ENCODE measurements at regions not wholly inside any gene's neighbourhood (a gene's known extent, or its start where the extent isn't known, plus 50 kb on each side); places are given as distances from the start of the nearest gene placed in this dataset.
"Not testable (repeated sequence)": the region's sequence is repeated elsewhere in the genome, so short reads cannot be mapped to it uniquely, and the experiment has no call there.

- H3K4me3 Mint-ChIP-seq: no peak overlapping the region
- no peak overlapping the region for H3K27ac Mint-ChIP-seq
- H3K4me1 Mint-ChIP-seq (ENCODE audit: low read depth): no peaks in the 10 kb centered on the region
- intact Hi-C loops (cut with micrococcal nuclease): no loop called here
- no peak for DNase-seq
- H3K36me3 Mint-ChIP-seq (ENCODE audit: low read depth): no peaks in the 10 kb centered on the region
- H3K27me3 Mint-ChIP-seq (ENCODE audit: low read depth): peaks cover 21% of the 10 kb centered on the region
- CTCF ChIA-PET: no interaction called here
- H3K9me3 Mint-ChIP-seq: peaks cover 3% of the 10 kb centered on the region
Observed at GRCh38 chr11:13141731-13142709, 132.9 kb downstream of the RASSF10 start.

GRCh38 chr11:13143486-13144297 is 133.9 kb upstream of the BMAL1 start:
- Mint-ChIP-seq H3K27me3 (ENCODE audit: low read depth) (peaks cover 10% of the 10 kb centered on the region), H3K9me3 (peaks cover 3% of the 10 kb centered on the region), H3K4me1 (ENCODE audit: low read depth) (no peaks in the 10 kb centered on the region), H3K27ac (no peak overlapping the region), H3K4me3 (no peak overlapping the region), H3K36me3 (ENCODE audit: low read depth) (no peaks in the 10 kb centered on the region)
- CTCF ChIA-PET: no interaction called here
- intact Hi-C loops (cut with micrococcal nuclease): no loop called here
- DNase-seq: no peak

- no peak for DNase-seq
- no peak overlapping the region for H3K27ac Mint-ChIP-seq
- no peaks in the 10 kb centered on the region for H3K9me3 Mint-ChIP-seq
- no peak overlapping the region for H3K4me3 Mint-ChIP-seq
- no peaks in the 10 kb centered on the region for H3K36me3 Mint-ChIP-seq (ENCODE audit: low read depth)
- CTCF ChIA-PET: interaction anchor here (1.0 kb wide), 1 partner anchor 93 kb away, joined by 3 read pairs; no protein-coding TSS in a partner anchor
- peaks cover 5% of the 10 kb centered on the region for H3K27me3 Mint-ChIP-seq (ENCODE audit: low read depth)
- intact Hi-C loops (cut with micrococcal nuclease): no loop called here
- H3K4me1 Mint-ChIP-seq (ENCODE audit: low read depth): no peaks in the 10 kb centered on the region
Observed at GRCh38 chr11:13145461-13145860, 132.1 kb upstream of the BMAL1 start.

- H3K27ac Mint-ChIP-seq: no peak overlapping the region
- H3K4me3 Mint-ChIP-seq: no peak overlapping the region
- H3K36me3 Mint-ChIP-seq (ENCODE audit: low read depth): no peaks in the 10 kb centered on the region
- CTCF ChIA-PET: no interaction called here
- no peaks in the 10 kb centered on the region for H3K4me1 Mint-ChIP-seq (ENCODE audit: low read depth)
- peaks cover 10% of the 10 kb centered on the region for H3K27me3 Mint-ChIP-seq (ENCODE audit: low read depth)
- no peak for DNase-seq
- intact Hi-C loops (cut with micrococcal nuclease): no loop called here
- peaks cover 3% of the 10 kb centered on the region for H3K9me3 Mint-ChIP-seq
Observed at GRCh38 chr11:13149991-13150390, 127.6 kb upstream of the BMAL1 start.

GRCh38 chr11:13150487-13150886 is 127.1 kb upstream of the BMAL1 start:
- Mint-ChIP-seq H3K36me3 (ENCODE audit: low read depth) (no peaks in the 10 kb centered on the region), H3K27ac (no peak overlapping the region)
- intact Hi-C loops (cut with micrococcal nuclease): no loop called here

GRCh38 chr11:13152264-13152663 is 125.3 kb upstream of the BMAL1 start:
- intact Hi-C loops (cut with micrococcal nuclease): no loop called here
- Mint-ChIP-seq H3K4me3 (no peak overlapping the region), H3K4me1 (ENCODE audit: low read depth) (no peaks in the 10 kb centered on the region), H3K27ac (no peak overlapping the region), H3K9me3 (peaks cover 17% of the 10 kb centered on the region), H3K27me3 (ENCODE audit: low read depth) (peaks cover 18% of the 10 kb centered on the region), H3K36me3 (ENCODE audit: low read depth) (no peaks in the 10 kb centered on the region)
- no peak for DNase-seq
- CTCF ChIA-PET: interaction anchor here (0.6 to 0.7 kb wide), 2 partner anchors 34 to 340 kb away, joined by 3 to 4 read pairs; no protein-coding TSS in a partner anchor

More at GRCh38 chr11:13150487-13150886, 127.1 kb upstream of the BMAL1 start:
- Mint-ChIP-seq H3K4me1 (ENCODE audit: low read depth) (no peaks in the 10 kb centered on the region), H3K4me3 (no peak overlapping the region), H3K9me3 (peaks cover 7% of the 10 kb centered on the region), H3K27me3 (ENCODE audit: low read depth) (peaks cover 13% of the 10 kb centered on the region)
- DNase-seq: no peak
- CTCF ChIA-PET: no interaction called here

GRCh38 chr11:13152736-13153541 is 124.7 kb upstream of the BMAL1 start:
- Mint-ChIP-seq H3K27ac (no peak overlapping the region), H3K4me3 (no peak overlapping the region), H3K4me1 (ENCODE audit: low read depth) (no peaks in the 10 kb centered on the region), H3K9me3 (peaks cover 17% of the 10 kb centered on the region), H3K27me3 (ENCODE audit: low read depth) (peaks cover 19% of the 10 kb centered on the region), H3K36me3 (ENCODE audit: low read depth) (no peaks in the 10 kb centered on the region)
- DNase-seq: no peak
- CTCF ChIA-PET: interaction anchor here (0.6 to 0.7 kb wide), 2 partner anchors 35 to 340 kb away, joined by 3 to 4 read pairs; no protein-coding TSS in a partner anchor
- intact Hi-C loops (cut with micrococcal nuclease): no loop called here

- CTCF ChIA-PET; H3K4me3 Mint-ChIP-seq; H3K27ac Mint-ChIP-seq; H3K4me1 Mint-ChIP-seq (ENCODE audit: low read depth); intact Hi-C loops (cut with micrococcal nuclease); H3K36me3 Mint-ChIP-seq (ENCODE audit: low read depth); DNase-seq: not testable (repeated sequence)
- Mint-ChIP-seq H3K9me3 (peaks cover 17% of the 10 kb centered on the region), H3K27me3 (ENCODE audit: low read depth) (peaks cover 25% of the 10 kb centered on the region)
Observed at GRCh38 chr11:13154374-13154773, 123.2 kb upstream of the BMAL1 start.

- intact Hi-C loops (cut with micrococcal nuclease): no loop called here
- CTCF ChIA-PET: no interaction called here
Observed at GRCh38 chr11:13160346-13160745, 117.2 kb upstream of the BMAL1 start.

GRCh38 chr11:13160806-13161205 is 116.8 kb upstream of the BMAL1 start:
- DNase-seq: no peak
- Mint-ChIP-seq H3K4me1 (ENCODE audit: low read depth) (no peaks in the 10 kb centered on the region), H3K9me3 (peaks cover 9% of the 10 kb centered on the region), H3K27me3 (ENCODE audit: low read depth) (peaks cover 13% of the 10 kb centered on the region), H3K36me3 (ENCODE audit: low read depth) (no peaks in the 10 kb centered on the region), H3K27ac (no peak overlapping the region), H3K4me3 (no peak overlapping the region)
- intact Hi-C loops (cut with micrococcal nuclease): no loop called here
- CTCF ChIA-PET: no interaction called here

More at GRCh38 chr11:13160346-13160745, 117.2 kb upstream of the BMAL1 start:
- Mint-ChIP-seq H3K27me3 (ENCODE audit: low read depth) (peaks cover 18% of the 10 kb centered on the region), H3K4me1 (ENCODE audit: low read depth) (no peaks in the 10 kb centered on the region), H3K9me3 (peaks cover 12% of the 10 kb centered on the region), H3K36me3 (ENCODE audit: low read depth) (no peaks in the 10 kb centered on the region), H3K4me3 (no peak overlapping the region), H3K27ac (no peak overlapping the region)
- DNase-seq: no peak

GRCh38 chr11:13163158-13163557 is 114.4 kb upstream of the BMAL1 start:
- DNase-seq: no peak
- peaks cover 9% of the 10 kb centered on the region for H3K27me3 Mint-ChIP-seq (ENCODE audit: low read depth)
- H3K27ac Mint-ChIP-seq: no peak overlapping the region
- no peaks in the 10 kb centered on the region for H3K36me3 Mint-ChIP-seq (ENCODE audit: low read depth)
- H3K4me3 Mint-ChIP-seq: no peak overlapping the region
- H3K9me3 Mint-ChIP-seq: no peaks in the 10 kb centered on the region
- H3K4me1 Mint-ChIP-seq (ENCODE audit: low read depth): no peaks in the 10 kb centered on the region
- intact Hi-C loops (cut with micrococcal nuclease): no loop called here
- CTCF ChIA-PET: no interaction called here

- H3K4me1 Mint-ChIP-seq (ENCODE audit: low read depth): no peaks in the 10 kb centered on the region
- intact Hi-C loops (cut with micrococcal nuclease): no loop called here
- no peak for DNase-seq
- H3K9me3 Mint-ChIP-seq: no peaks in the 10 kb centered on the region
- H3K27ac Mint-ChIP-seq: no peak overlapping the region
- H3K36me3 Mint-ChIP-seq (ENCODE audit: low read depth): no peaks in the 10 kb centered on the region
- H3K4me3 Mint-ChIP-seq: no peak overlapping the region
- H3K27me3 Mint-ChIP-seq (ENCODE audit: low read depth): peaks cover 3% of the 10 kb centered on the region
- CTCF ChIA-PET: no interaction called here
Observed at GRCh38 chr11:13166036-13166435, 111.6 kb upstream of the BMAL1 start.

Measured in activated naive CD4-positive, alpha-beta T cell treated with anti-CD3 and anti-CD28 coated beads for 36 hours (primary cell).